ENCODE measurements at regions not wholly inside any gene's neighbourhood (a gene's known extent, or its start where the extent isn't known, plus 50 kb on each side); places are given as distances from the start of the nearest gene placed in this dataset.

- TF ChIP-seq, protein P1, sequence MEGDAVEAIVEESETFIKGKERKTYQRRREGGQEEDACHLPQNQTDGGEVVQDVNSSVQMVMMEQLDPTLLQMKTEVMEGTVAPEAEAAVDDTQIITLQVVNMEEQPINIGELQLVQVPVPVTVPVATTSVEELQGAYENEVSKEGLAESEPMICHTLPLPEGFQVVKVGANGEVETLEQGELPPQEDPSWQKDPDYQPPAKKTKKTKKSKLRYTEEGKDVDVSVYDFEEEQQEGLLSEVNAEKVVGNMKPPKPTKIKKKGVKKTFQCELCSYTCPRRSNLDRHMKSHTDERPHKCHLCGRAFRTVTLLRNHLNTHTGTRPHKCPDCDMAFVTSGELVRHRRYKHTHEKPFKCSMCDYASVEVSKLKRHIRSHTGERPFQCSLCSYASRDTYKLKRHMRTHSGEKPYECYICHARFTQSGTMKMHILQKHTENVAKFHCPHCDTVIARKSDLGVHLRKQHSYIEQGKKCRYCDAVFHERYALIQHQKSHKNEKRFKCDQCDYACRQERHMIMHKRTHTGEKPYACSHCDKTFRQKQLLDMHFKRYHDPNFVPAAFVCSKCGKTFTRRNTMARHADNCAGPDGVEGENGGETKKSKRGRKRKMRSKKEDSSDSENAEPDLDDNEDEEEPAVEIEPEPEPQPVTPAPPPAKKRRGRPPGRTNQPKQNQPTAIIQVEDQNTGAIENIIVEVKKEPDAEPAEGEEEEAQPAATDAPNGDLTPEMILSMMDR (IDR thresholded peaks at IDR 0.05; ENCODE audit: low read length) = no peak
- no peak for TF ChIP-seq EZH2 (optimal IDR thresholded peaks at IDR 0.05; ENCODE audit: low read depth, low read length)
These were observed 53.6 kb upstream of the SLC1A3 start for GRCh38 chr5:36552651-36553393.
